ENCODE measurements at regions not wholly inside any gene's neighbourhood (a gene's known extent, or its start where the extent isn't known, plus 50 kb on each side); places are given as distances from the start of the nearest gene placed in this dataset.

DNA sequence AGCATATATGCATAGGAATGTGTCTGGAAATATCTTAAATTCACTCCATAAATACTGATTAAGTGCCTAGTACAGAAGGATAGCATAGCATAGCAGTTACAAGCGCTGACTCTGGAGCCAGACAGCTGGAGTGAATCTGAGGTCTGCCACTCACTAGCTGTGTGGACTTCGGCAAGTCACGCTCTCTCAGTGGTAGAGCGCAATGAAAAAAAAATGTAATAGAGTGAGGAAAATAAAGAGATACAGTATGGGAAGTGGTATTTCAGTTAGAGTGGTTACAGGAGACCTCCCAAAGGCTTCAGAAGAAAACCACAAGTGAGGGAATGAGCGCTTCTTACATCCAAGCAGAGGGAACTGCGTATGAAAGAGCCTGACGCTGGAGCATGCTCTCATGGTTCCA is 338.9 kb upstream of the PRMT6 start:
- TF ChIP-seq TBL1XR1 (IDR thresholded peaks at IDR 0.05; ENCODE audit: low read depth, low read length): no peak
- no peak for TF ChIP-seq RCOR1 (conservative IDR thresholded peaks at IDR 0.05; ENCODE audit: low read depth, low read length)
- no peak for TF ChIP-seq CBFB (IDR thresholded peaks at IDR 0.05; ENCODE audit: low read depth)
- TF ChIP-seq POLR2A (IDR thresholded peaks at IDR 0.05; ENCODE audit: low read depth, low read length): no peak
- no peak for TF ChIP-seq HDGF (IDR thresholded peaks at IDR 0.05)

Data from GM12878 (cell line).